RWPE1 (cell line): ENCODE measurements at regions not wholly inside any gene's neighbourhood (a gene's known extent, or its start where the extent isn't known, plus 50 kb on each side); places are given as distances from the start of the nearest gene placed in this dataset.

Experiments used
- CTCF ChIA-PET: fragments of 350-600 bp; sonication (Branson Sonifier 250); formaldehyde crosslinking; extraction: SDS; loops from one replicate; lab custom pipeline; 2021; lab: Yijun Ruan, JAX
- POLR2A ChIA-PET: fragments of 400-600 bp; formaldehyde crosslinking; extraction: SDS; loops from one replicate; lab custom pipeline; 2020; ENCODE audit warnings: antibody characterized with exemption; ENCODE audit not compliant: low non-redundant PET; lab: Yijun Ruan, JAX
- DNase-seq: peaks from one replicate; pipeline ENCODE4 v3.0.0; 2012; ENCODE audit warnings: low spot score
- H3K27ac ChIP-seq: fragments of 450-650 bp; 2 replicates; pipeline ENCODE4 v1.5.1; 2017
- TF ChIP-seq, protein P1 (sequence below): fragments of 450-650 bp; conservative IDR thresholded peaks from 2 replicates; pipeline ENCODE4 v1.5.1; 2017; ENCODE audit warnings: low read depth, mild to moderate bottlenecking

DNA sequence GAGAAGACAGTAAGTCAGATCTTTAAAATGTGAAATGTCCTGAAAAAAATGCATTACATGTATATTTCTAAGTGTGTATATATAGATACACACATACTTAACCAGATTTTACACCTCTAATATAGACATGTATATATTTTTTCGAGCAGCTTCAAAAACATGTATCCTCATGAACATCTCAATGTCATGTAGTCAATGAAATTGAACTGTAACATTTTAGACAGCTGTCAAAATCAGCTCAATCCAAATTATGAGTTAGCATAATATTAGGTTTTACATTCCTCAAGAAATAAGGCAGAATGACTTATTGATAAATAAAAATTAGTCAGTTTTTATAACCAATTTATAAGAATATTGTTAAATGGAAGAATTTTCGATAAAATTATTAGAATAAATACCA, 665.7 kb downstream of the BRINP3 start:
- TF ChIP-seq, protein P1, sequence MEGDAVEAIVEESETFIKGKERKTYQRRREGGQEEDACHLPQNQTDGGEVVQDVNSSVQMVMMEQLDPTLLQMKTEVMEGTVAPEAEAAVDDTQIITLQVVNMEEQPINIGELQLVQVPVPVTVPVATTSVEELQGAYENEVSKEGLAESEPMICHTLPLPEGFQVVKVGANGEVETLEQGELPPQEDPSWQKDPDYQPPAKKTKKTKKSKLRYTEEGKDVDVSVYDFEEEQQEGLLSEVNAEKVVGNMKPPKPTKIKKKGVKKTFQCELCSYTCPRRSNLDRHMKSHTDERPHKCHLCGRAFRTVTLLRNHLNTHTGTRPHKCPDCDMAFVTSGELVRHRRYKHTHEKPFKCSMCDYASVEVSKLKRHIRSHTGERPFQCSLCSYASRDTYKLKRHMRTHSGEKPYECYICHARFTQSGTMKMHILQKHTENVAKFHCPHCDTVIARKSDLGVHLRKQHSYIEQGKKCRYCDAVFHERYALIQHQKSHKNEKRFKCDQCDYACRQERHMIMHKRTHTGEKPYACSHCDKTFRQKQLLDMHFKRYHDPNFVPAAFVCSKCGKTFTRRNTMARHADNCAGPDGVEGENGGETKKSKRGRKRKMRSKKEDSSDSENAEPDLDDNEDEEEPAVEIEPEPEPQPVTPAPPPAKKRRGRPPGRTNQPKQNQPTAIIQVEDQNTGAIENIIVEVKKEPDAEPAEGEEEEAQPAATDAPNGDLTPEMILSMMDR: no peak
- no peak overlapping the region for H3K27ac ChIP-seq
- ChIA-PET POLR2A (no interaction called here), CTCF (no interaction called here)
- DNase-seq: no peak

DNA sequence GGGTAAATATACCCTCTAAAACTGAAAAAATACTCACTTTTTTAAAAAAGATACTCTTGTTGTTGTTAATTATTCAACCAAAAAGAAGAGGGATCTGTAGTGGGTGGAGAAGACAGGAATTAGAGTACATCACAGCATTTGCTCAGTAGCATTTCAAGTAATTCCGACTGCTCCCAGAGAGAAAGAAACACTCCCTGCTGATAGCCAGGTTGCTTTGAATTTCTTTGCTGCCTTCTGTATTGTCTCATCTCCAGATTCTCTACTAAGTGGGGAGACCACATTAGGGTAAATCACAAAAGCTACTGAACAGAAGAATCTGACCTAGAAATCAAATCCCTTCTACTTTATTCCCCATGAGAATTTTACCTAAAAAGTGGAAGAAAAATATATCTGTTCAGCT, 661.1 kb downstream of the BRINP3 start:
- TF ChIP-seq, protein P1: no peak
- POLR2A ChIA-PET: no interaction called here
- H3K27ac ChIP-seq: no peak overlapping the region
- CTCF ChIA-PET: no interaction called here
- DNase-seq: no peak

DNA sequence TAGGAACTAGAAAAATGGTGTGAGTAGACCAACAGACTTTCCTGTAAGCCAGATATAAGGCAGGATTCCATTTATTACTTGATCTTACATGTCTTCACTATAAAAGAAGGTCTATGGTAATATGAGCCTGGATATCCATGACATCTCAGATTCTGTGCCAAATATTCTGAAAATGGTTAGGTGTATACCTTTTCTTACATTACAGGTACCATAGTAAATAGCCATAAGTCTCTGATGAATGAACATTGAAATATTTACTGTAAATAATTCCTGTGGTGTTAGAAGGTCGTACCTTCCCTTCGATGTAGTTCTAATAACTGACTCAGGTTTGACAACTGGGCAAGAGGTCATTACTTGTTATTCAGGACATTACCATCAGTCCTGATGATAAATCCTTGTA, 657.9 kb downstream of the BRINP3 start:
- H3K27ac ChIP-seq: no peak overlapping the region
- no peak for DNase-seq
- TF ChIP-seq, protein P1: no peak
- POLR2A ChIA-PET: no interaction called here
- CTCF ChIA-PET: no interaction called here

DNA sequence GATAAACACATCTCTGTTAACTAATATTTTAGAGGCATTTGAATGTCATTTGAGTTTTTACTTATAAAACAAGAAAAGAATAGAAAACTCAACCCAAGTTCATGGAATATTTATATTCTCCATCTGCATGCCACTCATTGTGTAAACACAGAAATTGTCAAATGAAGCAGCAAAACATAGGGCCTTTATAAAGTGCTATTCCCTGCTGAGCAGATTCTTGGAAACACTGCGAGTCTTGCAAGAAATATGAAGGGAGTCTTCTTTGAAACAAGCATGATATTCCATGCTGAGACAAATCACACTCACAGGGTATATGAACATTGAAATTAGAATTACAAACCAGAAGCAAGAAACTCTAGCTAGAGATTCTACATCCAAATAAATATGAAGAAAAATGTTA, 655.8 kb downstream of the BRINP3 start:
- no peak for DNase-seq
- TF ChIP-seq, protein P1: no peak
- no peak overlapping the region for H3K27ac ChIP-seq
- CTCF ChIA-PET: no interaction called here
- POLR2A ChIA-PET: no interaction called here

DNA sequence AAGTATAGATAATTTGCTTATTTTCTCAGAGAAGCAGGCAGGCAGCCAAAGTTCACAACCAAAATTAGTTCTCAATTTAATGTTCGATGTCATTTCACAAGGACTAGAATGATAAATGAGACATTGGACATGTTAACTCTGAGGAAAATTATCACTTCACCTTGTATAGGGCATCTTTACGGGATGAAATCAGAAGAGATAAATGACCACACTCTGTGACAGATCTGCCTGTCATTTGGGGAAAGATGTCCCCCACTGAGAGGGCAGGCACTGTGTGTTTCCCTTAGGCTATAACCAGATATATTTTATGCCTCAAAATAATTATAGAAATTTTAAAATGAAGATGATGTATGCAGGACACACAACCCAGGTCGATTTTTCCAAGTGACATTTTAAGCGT, 642.9 kb downstream of the BRINP3 start:
- ChIA-PET CTCF (no interaction called here), POLR2A (no interaction called here)
- H3K27ac ChIP-seq: no peak overlapping the region
- TF ChIP-seq, protein P1: no peak
- no peak for DNase-seq

DNA sequence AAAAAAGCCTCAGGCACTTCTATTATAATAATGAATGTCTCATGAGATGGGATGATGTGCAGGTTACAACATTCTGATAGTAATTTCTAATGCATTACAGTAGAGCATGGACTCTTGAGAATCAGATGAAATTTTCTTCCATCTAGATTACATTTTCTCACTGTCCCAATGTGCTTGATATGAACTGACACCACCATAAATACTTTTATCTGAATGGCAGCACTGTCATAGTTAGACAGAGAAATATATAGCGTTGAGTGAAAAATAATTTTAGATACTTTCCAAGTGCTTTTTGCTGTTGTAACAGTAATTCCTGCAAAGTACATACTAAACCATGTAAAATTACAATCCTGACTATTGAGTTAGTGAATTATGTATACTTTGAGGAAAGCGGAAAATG, 630.1 kb downstream of the BRINP3 start:
- POLR2A ChIA-PET: no interaction called here
- CTCF ChIA-PET: interaction anchor here (0.6 kb wide), 1 partner anchor 12 kb away, joined by 3 read pairs; no protein-coding TSS in a partner anchor
- TF ChIP-seq, protein P1: no peak
- no peak for DNase-seq
- no peak overlapping the region for H3K27ac ChIP-seq

DNA sequence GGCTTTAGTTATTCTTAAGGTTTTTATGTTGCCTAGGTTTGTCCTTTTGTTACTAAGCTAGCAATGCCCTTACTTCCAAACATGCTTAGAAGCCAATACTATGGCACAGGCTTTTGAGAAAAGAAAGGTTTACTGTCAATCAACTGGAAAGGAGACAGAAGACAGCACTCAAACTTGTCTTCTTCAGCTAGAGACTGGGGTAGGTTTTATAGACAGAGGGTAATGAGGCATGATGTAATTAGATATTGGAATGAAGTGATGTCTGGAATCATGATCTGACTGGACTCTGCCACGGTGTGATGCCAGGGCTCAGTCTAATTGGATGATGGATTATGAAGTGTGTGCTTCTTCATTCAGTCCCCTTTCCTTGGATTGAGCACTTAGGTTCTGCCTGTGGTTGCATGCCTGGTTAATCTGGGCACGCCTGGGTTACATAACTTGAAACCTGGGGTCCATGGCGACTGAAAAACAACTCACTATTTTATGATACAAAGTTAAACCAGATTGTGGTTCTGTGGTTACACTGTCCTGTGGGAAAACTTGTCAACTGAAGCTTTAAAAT, 625.8 kb downstream of the BRINP3 start:
- POLR2A ChIA-PET: no interaction called here
- no peak overlapping the region for H3K27ac ChIP-seq
- TF ChIP-seq, protein P1: no peak
- CTCF ChIA-PET: interaction anchor here (0.7 kb wide), 1 partner anchor 264 kb away, joined by 3 read pairs; no protein-coding TSS in a partner anchor
- DNase-seq: no peak
